Adrenal gland (tissue), 9 donors: ENCODE measurements at regions not wholly inside any gene's neighbourhood (a gene's known extent, or its start where the extent isn't known, plus 50 kb on each side); places are given as distances from the start of the nearest gene placed in this dataset.
A peak's percentile ranks its signal among the peaks of the same experiment; 100 is the strongest.

Experiments
- DNase-seq, 7 donors: peaks; one replicate each; pipeline ENCODE4 v3.0.0-alpha.2; 2019 to 2020
- H3K27ac ChIP-seq, 5 donors: fragments of 200-600 bp; sonication (generic) in 4 of 5; 1 replicate in 3 of 5; 2 replicates in 2 of 5; pipeline versions ENCODE4 v1.5.1 to v1.8.0; 2016 to 2020; ENCODE audit warnings: mild to moderate bottlenecking in 1 of 5
- H3K27me3 ChIP-seq: fragments of 200-600 bp; 2 replicates; pipeline ENCODE4 v1.8.0; 2021
- H3K36me3 ChIP-seq, 2 donors: fragments of 200-600 bp; replicated peaks in 1 of 2; 1 replicate in 1 of 2; 2 replicates in 1 of 2; pipeline versions ENCODE4 v1.5.1 to v1.8.0; 2018 to 2022
- H3K4me1 ChIP-seq, 2 donors: fragments of 200-600 bp; replicated peaks in 1 of 2; 1 replicate in 1 of 2; 2 replicates in 1 of 2; pipeline versions ENCODE4 v1.5.1 to v1.8.0; 2018 to 2021
- H3K4me3 ChIP-seq, 4 donors: fragments of 200-600 bp; sonication (generic) in 3 of 4; one replicate each; pipeline ENCODE4 v1.5.1; 2016 to 2018
- H3K9me3 ChIP-seq, 3 donors: fragments of 200-600 bp; sonication (generic) in 1 of 3; replicated peaks in 1 of 3; 1 replicate in 2 of 3; 2 replicates in 1 of 3; pipeline versions ENCODE4 v1.5.1 to v1.8.0; 2016 to 2021
- POLR2A ChIP-seq, 2 donors: fragments of 450-650 bp; IDR thresholded peaks; one replicate each; pipeline ENCODE4 v1.6.1; 2017; ENCODE audit warnings: antibody characterized with exemption in 2 of 2, mild to moderate bottlenecking in 2 of 2, moderate library complexity in 1 of 2
- WGBS, 4 donors: extraction: QIAGEN DNeasy Blood & Tissue Kit in 2 of 4; methylation state at CpG; one replicate each; pipeline versions ENCODE4 v1.1.5 to v1.1.7; 2013 to 2017; 5-methylcytosine and 5-hydroxymethylcytosine counted together
- intact Hi-C, 2 donors: fragments of 100-400 bp; cut with DNase I; formaldehyde crosslinking; loops; one replicate each; pipeline versions ENCODE4 v1.14.1 to v1.15.0; 2022 to 2023
- TF ChIP-seq, protein P1 (sequence below), 6 experiments: fragments of 450-650 bp in 4 of 6; fragments of 200-600 bp in 2 of 6; sonication (generic) in 1 of 6; IDR thresholded peaks; 1 replicate in 5 of 6; 2 replicates in 1 of 6; pipeline versions ENCODE4 v1.5.1 to v1.8.0; 2016 to 2021; ENCODE audit warnings: antibody characterized with exemption in 6 of 6, mild to moderate bottlenecking in 2 of 6, moderate library complexity in 1 of 6
- donor health status: healthy with polysubstance abuse.
- donor health status: Bipolar disorder and iron deficiency.
- donor health status: DM: yes; HTN: yes; CAD: no.
- donor health status: DM: no; HTN: no; CAD: no.
- donor health status: DM: no; HTN: no; CAD: no.

DNA sequence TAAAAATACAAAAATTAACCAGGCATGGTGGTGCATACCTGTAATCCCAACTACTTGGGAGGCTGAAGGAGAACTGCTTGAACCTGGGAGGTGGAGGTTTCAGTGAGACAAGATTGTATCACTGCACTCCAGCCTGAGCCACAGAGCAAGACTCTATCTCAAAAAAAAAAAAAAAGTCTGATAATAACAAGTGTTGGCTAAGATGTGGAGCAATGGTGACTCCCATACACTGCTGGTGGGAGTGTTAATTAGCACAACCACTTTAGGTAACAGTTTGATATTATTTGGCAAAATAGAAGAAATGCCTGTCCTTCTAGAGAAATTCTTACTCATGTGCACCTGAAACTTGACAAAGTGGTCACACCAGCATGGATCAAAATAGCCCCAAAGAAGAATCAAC lies 106.2 kb upstream of the SLC34A2 start:
- Histone ChIP-seq H3K27ac (no peak overlapping the region), H3K36me3 (no peaks in the 10 kb centered on the region), H3K9me3 (no peaks in the 10 kb centered on the region), H3K27me3 (no peaks in the 10 kb centered on the region), H3K4me1 (no peaks in the 10 kb centered on the region), H3K4me3 (no peak overlapping the region)
- intact Hi-C loops: no loop called here
- TF ChIP-seq POLR2A (IDR thresholded peaks at IDR 0.05): no peak
- TF ChIP-seq, protein P1, sequence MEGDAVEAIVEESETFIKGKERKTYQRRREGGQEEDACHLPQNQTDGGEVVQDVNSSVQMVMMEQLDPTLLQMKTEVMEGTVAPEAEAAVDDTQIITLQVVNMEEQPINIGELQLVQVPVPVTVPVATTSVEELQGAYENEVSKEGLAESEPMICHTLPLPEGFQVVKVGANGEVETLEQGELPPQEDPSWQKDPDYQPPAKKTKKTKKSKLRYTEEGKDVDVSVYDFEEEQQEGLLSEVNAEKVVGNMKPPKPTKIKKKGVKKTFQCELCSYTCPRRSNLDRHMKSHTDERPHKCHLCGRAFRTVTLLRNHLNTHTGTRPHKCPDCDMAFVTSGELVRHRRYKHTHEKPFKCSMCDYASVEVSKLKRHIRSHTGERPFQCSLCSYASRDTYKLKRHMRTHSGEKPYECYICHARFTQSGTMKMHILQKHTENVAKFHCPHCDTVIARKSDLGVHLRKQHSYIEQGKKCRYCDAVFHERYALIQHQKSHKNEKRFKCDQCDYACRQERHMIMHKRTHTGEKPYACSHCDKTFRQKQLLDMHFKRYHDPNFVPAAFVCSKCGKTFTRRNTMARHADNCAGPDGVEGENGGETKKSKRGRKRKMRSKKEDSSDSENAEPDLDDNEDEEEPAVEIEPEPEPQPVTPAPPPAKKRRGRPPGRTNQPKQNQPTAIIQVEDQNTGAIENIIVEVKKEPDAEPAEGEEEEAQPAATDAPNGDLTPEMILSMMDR (IDR thresholded peaks at IDR 0.05): no peak
- no peak for DNase-seq

DNA sequence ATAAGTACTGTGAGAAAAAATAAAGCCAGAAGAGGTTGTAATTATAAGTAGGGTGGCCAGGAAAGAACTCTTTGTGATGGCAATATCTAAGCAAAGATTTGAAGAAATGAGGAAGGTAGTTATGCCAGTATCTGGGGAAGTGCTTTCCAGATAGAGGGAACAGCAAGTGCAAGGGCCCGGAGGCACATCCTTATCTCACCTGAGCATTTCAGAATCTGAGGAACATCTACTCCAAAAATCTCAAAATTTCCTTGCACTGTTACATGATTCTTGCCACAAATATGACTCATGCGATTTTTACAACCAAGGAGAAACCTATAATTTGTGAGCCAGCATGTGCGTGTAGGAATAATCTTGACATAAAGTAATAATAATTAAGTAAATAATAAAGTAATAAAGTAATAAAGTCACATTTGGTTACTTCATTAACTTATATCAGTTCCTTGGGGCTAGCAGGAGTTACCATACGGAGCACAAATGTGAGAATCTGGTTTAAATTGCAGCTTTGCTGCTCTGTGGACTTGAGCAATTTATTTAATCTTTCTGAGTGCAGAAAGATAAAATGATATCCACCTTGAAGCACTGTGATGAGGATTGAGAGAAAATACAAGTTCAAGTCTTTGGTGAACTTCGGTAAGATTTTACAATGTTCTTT lies 105.1 kb upstream of the SLC34A2 start:
- Histone ChIP-seq H3K36me3 (no peaks in the 10 kb centered on the region), H3K27ac (no peak overlapping the region), H3K4me3 (no peak overlapping the region), H3K27me3 (no peaks in the 10 kb centered on the region), H3K9me3 (no peaks in the 10 kb centered on the region), H3K4me1 (no peaks in the 10 kb centered on the region)
- 68 to 83% (median 76%) methylated on average over 5 of the region's 5 CpGs for WGBS, 4 donors
- intact Hi-C loops: no loop called here
- TF ChIP-seq, protein P1 (IDR thresholded peaks at IDR 0.05): no peak
- TF ChIP-seq POLR2A (IDR thresholded peaks at IDR 0.05): no peak
- DNase-seq: no peak

DNA sequence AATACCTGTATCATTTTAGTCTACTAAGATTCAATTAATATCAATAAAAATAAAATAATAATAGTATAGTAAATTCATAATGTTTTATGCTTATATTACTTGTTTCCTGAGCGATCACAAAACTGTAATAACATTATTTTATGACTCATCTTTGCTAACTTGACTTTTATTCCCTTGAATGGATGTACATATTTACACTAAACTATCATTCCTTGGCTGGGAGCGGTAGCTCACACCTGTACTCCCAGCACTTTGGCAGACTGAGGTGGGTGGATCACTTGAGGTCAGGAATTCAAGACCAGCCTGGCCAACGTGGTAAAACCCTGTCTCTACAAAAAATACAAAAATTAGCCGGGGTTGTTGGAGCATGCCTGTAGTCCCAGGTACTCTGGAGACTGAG lies 104.0 kb upstream of the SLC34A2 start:
- H3K36me3 ChIP-seq: no peaks in the 10 kb centered on the region
- no peaks in the 10 kb centered on the region for H3K27me3 ChIP-seq
- TF ChIP-seq POLR2A (IDR thresholded peaks at IDR 0.05): no peak
- TF ChIP-seq, protein P1 (IDR thresholded peaks at IDR 0.05): no peak
- intact Hi-C loops: no loop called here
- no peak overlapping the region for H3K4me3 ChIP-seq
- H3K9me3 ChIP-seq: no peaks in the 10 kb centered on the region
- WGBS, 4 donors: 73 to 83% (median 78%) methylated on average over 4 of the region's 4 CpGs
- no peak for DNase-seq
- H3K27ac ChIP-seq: no peak overlapping the region
- no peaks in the 10 kb centered on the region for H3K4me1 ChIP-seq

DNA sequence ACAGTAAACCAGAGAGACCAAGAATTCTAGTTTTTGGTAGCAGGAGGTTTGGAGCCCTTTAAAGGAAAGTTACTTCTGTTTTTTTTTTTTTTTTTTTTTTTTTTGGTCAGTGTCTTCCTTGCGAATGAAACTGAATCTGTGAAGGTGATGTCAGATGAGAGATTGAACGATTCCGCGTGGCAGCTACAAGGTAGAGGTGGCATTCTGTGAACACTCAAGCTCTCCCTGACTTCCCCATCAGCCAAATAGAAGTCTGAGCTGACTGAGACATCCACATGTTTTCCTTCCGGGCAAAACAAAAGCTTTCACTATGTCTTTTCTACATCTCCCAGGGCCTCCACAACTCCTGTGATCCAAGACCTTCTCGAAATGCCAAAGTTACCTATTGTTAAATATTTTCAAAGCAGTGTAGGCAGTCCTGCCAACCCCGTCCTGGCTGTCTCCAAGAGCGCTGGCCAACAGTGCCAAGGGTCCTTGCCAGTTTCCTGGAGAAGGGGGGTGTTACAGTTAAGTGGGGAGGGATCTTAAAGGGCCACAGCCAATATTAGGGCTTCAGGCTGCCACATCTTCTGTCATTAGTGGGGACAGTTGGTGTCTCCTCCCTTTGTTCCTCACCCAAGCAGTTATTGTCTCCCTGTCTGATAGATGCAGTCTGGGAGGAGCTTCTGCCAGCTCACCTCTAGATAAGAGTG lies 102.9 kb upstream of the SLC34A2 start:
- 31 to 53% (median 43%) methylated on average over 8 of the region's 8 CpGs for WGBS, 4 donors
- TF ChIP-seq, protein P1 (IDR thresholded peaks at IDR 0.05): no peak
- no peak for TF ChIP-seq POLR2A (IDR thresholded peaks at IDR 0.05)

More for the DNA sequence above, 102.9 kb upstream of the SLC34A2 start:
- H3K4me1 ChIP-seq: no peaks in the 10 kb centered on the region
- H3K36me3 ChIP-seq: no peaks in the 10 kb centered on the region
- peak overlapping the region in 1 of 5 donors; percentile 8 for H3K27ac ChIP-seq
- DNase-seq: peak in 6 of 7 donors; percentile 26 to 56 (median 43)
- no peaks in the 10 kb centered on the region for H3K9me3 ChIP-seq
- intact Hi-C loops: no loop called here
- peak overlapping the region in 1 of 4 donors; percentile 42 for H3K4me3 ChIP-seq
- H3K27me3 ChIP-seq: no peaks in the 10 kb centered on the region
